OCI-LY7 (cell line): ENCODE measurements at regions not wholly inside any gene's neighbourhood (a gene's known extent, or its start where the extent isn't known, plus 50 kb on each side); places are given as distances from the start of the nearest gene placed in this dataset.

Experiments
- BruUV-seq: library from RNA; stranded (reverse); fragments of 400-500 nt; replicated peaks from 2 replicates; lab custom pipeline; 2021; lab: Mats Ljungman, UMichigan
- CTCF ChIA-PET: fragments of 300-600 bp; sonication (Branson Sonifier 250); formaldehyde crosslinking; loops from one replicate; lab custom pipeline; 2022; ENCODE audit warnings: antibody characterized with exemption; ENCODE audit not compliant: unreplicated experiment; lab: Charles Lee
- POLR2A ChIA-PET: fragments of 300-600 bp; sonication (Branson Sonifier 250); formaldehyde crosslinking; loops from one replicate; lab custom pipeline; 2022; ENCODE audit warnings: antibody characterized with exemption; lab: Charles Lee
- DNase-seq: peaks from one replicate; pipeline ENCODE4 v3.0.0-alpha.2; 2015; ENCODE audit warnings: low spot score
- H2AFZ ChIP-seq: fragments of 200-600 bp; sonication (generic), shearing (Covaris generic); 2 replicates; pipeline ENCODE4 v1.6.1; 2014; ENCODE audit warnings: mild to moderate bottlenecking, antibody characterized with exemption, low read length, moderate library complexity
- H3K27ac ChIP-seq: fragments of 200-600 bp; sonication (generic); 2 replicates; pipeline ENCODE4 v1.5.1; 2014; ENCODE audit warnings: mixed run types, low read depth, mild to moderate bottlenecking, moderate library complexity, low read length, inconsistent platforms; ENCODE audit not compliant: poor library complexity, severe bottlenecking
- H3K36me3 ChIP-seq: fragments of 200-600 bp; sonication (generic); 2 replicates; pipeline ENCODE4 v1.6.1; 2014; ENCODE audit warnings: mild to moderate bottlenecking, antibody characterized with exemption, low read length, moderate library complexity, mixed read lengths; ENCODE audit not compliant: insufficient read depth
- H3K4me1 ChIP-seq: fragments of 200-600 bp; sonication (generic); 2 replicates; pipeline ENCODE4 v1.5.1; 2014; ENCODE audit warnings: mild to moderate bottlenecking, low read length; ENCODE audit not compliant: insufficient read depth, poor library complexity, severe bottlenecking
- H3K4me2 ChIP-seq: fragments of 200-600 bp; sonication (generic); 2 replicates; pipeline ENCODE4 v1.6.1; 2014; ENCODE audit warnings: mild to moderate bottlenecking, low read length
- H3K4me3 ChIP-seq: fragments of 200-600 bp; sonication (generic); 2 replicates; pipeline ENCODE4 v1.5.1; 2014; ENCODE audit warnings: mild to moderate bottlenecking, low read depth, low read length; ENCODE audit not compliant: poor library complexity, severe bottlenecking
- H3K79me2 ChIP-seq: fragments of 200-600 bp; sonication (generic); 2 replicates; pipeline ENCODE4 v1.6.1; 2016; ENCODE audit warnings: low read depth, mild to moderate bottlenecking, low read length, moderate library complexity, mixed read lengths; ENCODE audit not compliant: insufficient read depth
- H3K9me2 ChIP-seq: fragments of 200-600 bp; sonication (generic); 2 replicates; pipeline ENCODE4 v1.6.1; 2016; ENCODE audit warnings: mild to moderate bottlenecking, low read length, mixed read lengths; ENCODE audit not compliant: insufficient read depth
- H3K9me3 ChIP-seq: fragments of 200-600 bp; sonication (generic); 2 replicates; pipeline ENCODE4 v1.6.1; 2014; ENCODE audit warnings: mild to moderate bottlenecking, mixed run types, low read length, mixed read lengths
- H4K20me1 ChIP-seq: fragments of 200-600 bp; sonication (generic); 2 replicates; pipeline ENCODE4 v1.6.1; 2014; ENCODE audit warnings: mild to moderate bottlenecking, antibody characterized with exemption, low read length, moderate library complexity, mixed read lengths; ENCODE audit not compliant: insufficient read depth
- CTCF ChIP-seq: fragments of 200-600 bp; sonication (generic); conservative IDR thresholded peaks from 2 replicates; pipeline ENCODE4 v1.5.1; 2014; ENCODE audit warnings: mild to moderate bottlenecking, antibody characterized with exemption, low read length, moderate library complexity, mixed read lengths
- EZH2phosphoT487 ChIP-seq: fragments of 200-600 bp; sonication (generic); IDR thresholded peaks from 2 replicates; pipeline ENCODE4 v1.6.1; 2018; ENCODE audit warnings: low read depth, borderline replicate concordance, mild to moderate bottlenecking, mixed run types, antibody characterized with exemption, low read length, moderate library complexity, mixed read lengths
- intact Hi-C: fragments of 100-400 bp; cut with micrococcal nuclease; formaldehyde crosslinking; loops from one replicate; pipeline ENCODE4 v1.10.0; 2022; ENCODE audit not compliant: unreplicated experiment

DNA sequence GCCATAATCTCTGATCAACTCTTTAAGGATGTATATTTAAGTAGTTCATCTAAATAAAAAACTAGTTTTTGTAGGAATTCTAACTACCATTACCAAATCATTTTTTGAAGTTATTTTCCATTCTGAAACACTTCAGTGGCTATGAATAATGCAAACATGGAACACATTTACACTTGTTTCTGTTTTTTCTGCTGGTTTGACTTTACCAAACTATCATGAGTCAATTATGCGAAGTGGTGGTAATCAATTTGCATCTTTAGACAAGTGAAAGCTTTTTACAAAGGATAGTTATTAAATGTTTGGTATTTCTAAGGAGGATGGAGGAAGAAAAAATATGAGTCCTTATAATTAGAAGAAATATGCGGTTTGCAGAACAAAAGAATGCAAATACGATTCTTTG is 202.0 kb upstream of the MMADHC start:
- no peak overlapping the region for H3K27ac ChIP-seq
- TF ChIP-seq EZH2phosphoT487 (no peak), CTCF (no peak)
- BruUV-seq, result no TSS peak
- intact Hi-C loops, result no loop called here
- no peak overlapping the region for H3K4me2 ChIP-seq
- no peak for DNase-seq
- H3K79me2 ChIP-seq, result no peaks in the 10 kb centered on the region
- H3K36me3 ChIP-seq, result no peaks in the 10 kb centered on the region
- H2AFZ ChIP-seq, result no peak overlapping the region
- H4K20me1 ChIP-seq, result no peaks in the 10 kb centered on the region
- no peaks in the 10 kb centered on the region for H3K4me1 ChIP-seq
- POLR2A ChIA-PET, result no interaction called here
- CTCF ChIA-PET, result no interaction called here
- no peaks in the 10 kb centered on the region for H3K9me2 ChIP-seq
- H3K4me3 ChIP-seq, result no peak overlapping the region
- H3K9me3 ChIP-seq, result no peaks in the 10 kb centered on the region

- POLR2A ChIA-PET, result interaction anchor here (0.9 kb wide), 1 partner anchor 10 kb away, joined by 3 read pairs; no protein-coding TSS in a partner anchor
These were observed 199.6 kb upstream of the MMADHC start for GRCh38 chr2:149787206-149787605.

More at GRCh38 chr2:149787206-149787605, 199.6 kb upstream of the MMADHC start:
- BruUV-seq, result no TSS peak
- no peak for DNase-seq
- Histone ChIP-seq H2AFZ (no peak overlapping the region), H3K4me3 (no peak overlapping the region), H3K4me1 (no peaks in the 10 kb centered on the region), H4K20me1 (no peaks in the 10 kb centered on the region), H3K9me3 (no peaks in the 10 kb centered on the region), H3K4me2 (no peak overlapping the region), H3K9me2 (no peaks in the 10 kb centered on the region), H3K36me3 (no peaks in the 10 kb centered on the region), H3K79me2 (no peaks in the 10 kb centered on the region), H3K27ac (no peak overlapping the region)
- no peak for TF ChIP-seq EZH2phosphoT487
- no peak for TF ChIP-seq CTCF
- intact Hi-C loops, result no loop called here
- CTCF ChIA-PET, result no interaction called here
